ENCODE measurements at regions not wholly inside any gene's neighbourhood (a gene's known extent, or its start where the extent isn't known, plus 50 kb on each side); places are given as distances from the start of the nearest gene placed in this dataset.

GRCh38 chr14:71672596-71672995, 259.6 kb upstream of the RGS6 start:
- DNase-seq (ENCODE audit: low read depth in 2 of 2): no peak

- no peak for DNase-seq (ENCODE audit: low read depth in 2 of 2)
Observed at GRCh38 chr14:71675126-71675899, 256.9 kb upstream of the RGS6 start.

- no peak for DNase-seq (ENCODE audit: low read depth in 2 of 2)
Observed at GRCh38 chr14:71675900-71676287, 256.3 kb upstream of the RGS6 start.

- DNase-seq (ENCODE audit: low read depth in 2 of 2): no peak
Observed at GRCh38 chr14:71680736-71681387, 251.4 kb upstream of the RGS6 start.

- no peak for DNase-seq (ENCODE audit: low read depth in 2 of 2)
Observed at GRCh38 chr14:71682337-71682736, 249.9 kb upstream of the RGS6 start.

GRCh38 chr14:71684323-71684722, 247.9 kb upstream of the RGS6 start:
- no peak for DNase-seq (ENCODE audit: low read depth in 2 of 2)

- DNase-seq (ENCODE audit: low read depth in 2 of 2): no peak
Observed at GRCh38 chr14:71686677-71687076, 245.6 kb upstream of the RGS6 start.

GRCh38 chr14:71687166-71687831, 244.9 kb upstream of the RGS6 start:
- DNase-seq (ENCODE audit: low read depth in 2 of 2): no peak

GRCh38 chr14:71688576-71688975, 243.7 kb upstream of the RGS6 start:
- DNase-seq (ENCODE audit: low read depth in 2 of 2): no peak

- DNase-seq (ENCODE audit: low read depth in 2 of 2): no peak
Observed at GRCh38 chr14:71690478-71690877, 241.8 kb upstream of the RGS6 start.

- no peak for DNase-seq (ENCODE audit: low read depth in 2 of 2)
Observed at GRCh38 chr14:71692496-71692895, 239.7 kb upstream of the RGS6 start.

GRCh38 chr14:71693381-71693780, 238.8 kb upstream of the RGS6 start:
- DNase-seq (ENCODE audit: low read depth in 2 of 2): no peak

GRCh38 chr14:71694591-71695530, 237.4 kb upstream of the RGS6 start:
- no peak for DNase-seq (ENCODE audit: low read depth in 2 of 2)

- no peak for DNase-seq (ENCODE audit: low read depth in 2 of 2)
Observed at GRCh38 chr14:71695611-71696350, 236.4 kb upstream of the RGS6 start.

- no peak for DNase-seq (ENCODE audit: low read depth in 2 of 2)
Observed at GRCh38 chr14:71698027-71698426, 234.2 kb upstream of the RGS6 start.

GRCh38 chr14:71698673-71699072, 233.6 kb upstream of the RGS6 start:
- no peak for DNase-seq (ENCODE audit: low read depth in 2 of 2)

GRCh38 chr14:71701990-71702389, 230.2 kb upstream of the RGS6 start:
- no peak for DNase-seq (ENCODE audit: low read depth in 2 of 2)

- DNase-seq (ENCODE audit: low read depth in 2 of 2): no peak
Observed at GRCh38 chr14:71702786-71703185, 229.4 kb upstream of the RGS6 start.

- DNase-seq (ENCODE audit: low read depth in 2 of 2): no peak
Observed at GRCh38 chr14:71703477-71703876, 228.8 kb upstream of the RGS6 start.

- DNase-seq (ENCODE audit: low read depth in 2 of 2): no peak
Observed at GRCh38 chr14:71704210-71704609, 228.0 kb upstream of the RGS6 start.

GRCh38 chr14:71705460-71705859, 226.8 kb upstream of the RGS6 start:
- no peak for DNase-seq (ENCODE audit: low read depth in 2 of 2)
